Mucosa of stomach (tissue), 1 donor: ENCODE measurements at regions not wholly inside any gene's neighbourhood (a gene's known extent, or its start where the extent isn't known, plus 50 kb on each side); places are given as distances from the start of the nearest gene placed in this dataset.

Experiments
- H3K27me3 ChIP-seq: one replicate; pipeline ENCODE4 v1.7.0; 2013; ENCODE audit warnings: mild to moderate bottlenecking, low read length; ENCODE audit not compliant: control insufficient read depth, insufficient read depth
- H3K36me3 ChIP-seq: one replicate; pipeline ENCODE4 v1.7.0; 2013; ENCODE audit warnings: low read length; ENCODE audit not compliant: control insufficient read depth, insufficient read depth
- H3K4me1 ChIP-seq: one replicate; pipeline ENCODE4 v1.7.0; 2013; ENCODE audit warnings: mild to moderate bottlenecking, low read length; ENCODE audit not compliant: control insufficient read depth, insufficient read depth
- H3K4me3 ChIP-seq: one replicate; pipeline ENCODE4 v1.7.0; 2013; ENCODE audit warnings: low read length
- H3K9ac ChIP-seq: one replicate; pipeline ENCODE4 v1.7.0; 2013; ENCODE audit warnings: mild to moderate bottlenecking, low read length, moderate library complexity
- H3K9me3 ChIP-seq: one replicate; pipeline ENCODE4 v1.7.0; 2013; ENCODE audit warnings: mild to moderate bottlenecking, low read length, moderate library complexity; ENCODE audit not compliant: control insufficient read depth
- donor health status: Pancreatic carcinoma.

DNA sequence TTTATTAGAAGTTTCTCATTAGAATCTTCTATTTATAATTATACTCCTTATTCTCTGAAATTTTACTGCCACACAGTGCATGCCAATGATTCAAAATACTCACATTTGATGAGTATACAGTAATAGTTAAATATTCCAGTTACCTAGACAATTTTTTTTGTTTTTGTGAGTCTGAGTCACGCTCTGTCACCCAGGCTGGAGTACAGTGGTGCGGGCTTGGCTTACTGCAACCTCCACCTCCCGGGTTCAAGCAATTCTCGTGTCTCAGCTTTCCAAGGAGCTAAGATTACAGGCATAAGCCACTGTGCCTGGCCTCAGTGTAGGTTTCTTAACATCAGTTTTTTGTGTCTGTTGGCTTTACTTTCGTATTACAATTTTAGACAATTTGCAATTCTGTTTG lies 87.1 kb downstream of the ZNF486 start:
- H3K9me3 ChIP-seq: no peaks in the 10 kb centered on the region
- no peak overlapping the region for H3K9ac ChIP-seq
- no peak overlapping the region for H3K4me3 ChIP-seq
- H3K27me3 ChIP-seq: no peaks in the 10 kb centered on the region
- H3K36me3 ChIP-seq: no peaks in the 10 kb centered on the region
- no peaks in the 10 kb centered on the region for H3K4me1 ChIP-seq

DNA sequence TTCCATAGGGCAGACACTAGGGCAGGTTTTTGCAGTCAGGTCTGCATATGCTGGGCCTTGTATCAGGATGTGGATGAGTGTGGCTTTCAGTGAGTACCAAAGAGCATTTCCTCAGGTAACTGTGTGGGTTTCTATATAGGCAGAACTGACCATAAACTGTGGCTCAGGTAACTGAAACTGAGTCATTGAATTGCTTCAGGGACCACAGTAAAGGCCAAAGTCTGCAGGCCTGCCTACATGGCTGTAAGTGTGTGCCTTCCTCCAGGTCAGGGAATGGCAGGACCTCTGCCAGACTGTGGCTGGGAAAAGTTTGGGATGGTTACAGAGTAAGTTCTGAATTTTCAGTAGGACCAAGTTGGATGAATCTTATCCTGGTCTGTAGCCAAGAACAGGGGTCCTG lies 85.6 kb downstream of the ZNF486 start:
- Histone ChIP-seq H3K9ac (no peak overlapping the region), H3K9me3 (no peaks in the 10 kb centered on the region), H3K4me3 (no peak overlapping the region), H3K4me1 (peaks cover 2% of the 10 kb centered on the region), H3K27me3 (no peaks in the 10 kb centered on the region), H3K36me3 (no peaks in the 10 kb centered on the region)

DNA sequence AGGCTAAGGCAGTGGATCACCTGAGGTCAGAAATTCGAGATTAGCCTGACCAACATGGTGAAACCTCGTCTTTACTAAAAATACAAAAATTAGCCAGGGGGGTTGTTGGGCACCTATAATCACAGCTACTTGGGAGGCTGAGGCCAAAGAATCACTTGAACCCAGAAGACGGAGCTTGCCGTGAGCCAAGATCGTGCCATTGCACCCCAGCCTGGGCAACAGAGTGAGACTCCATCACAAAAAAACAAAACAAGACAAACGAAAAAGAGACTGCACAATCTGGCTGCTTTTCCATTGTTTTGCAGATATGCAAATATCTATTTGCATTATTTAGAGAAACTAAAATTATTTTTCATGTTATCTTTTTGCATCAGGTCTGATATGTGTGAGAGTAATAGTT lies 83.6 kb downstream of the ZNF486 start:
- H3K36me3 ChIP-seq: no peaks in the 10 kb centered on the region
- no peaks in the 10 kb centered on the region for H3K27me3 ChIP-seq
- no peak overlapping the region for H3K4me3 ChIP-seq
- no peaks in the 10 kb centered on the region for H3K9me3 ChIP-seq
- peaks cover 7% of the 10 kb centered on the region for H3K4me1 ChIP-seq
- no peak overlapping the region for H3K9ac ChIP-seq

DNA sequence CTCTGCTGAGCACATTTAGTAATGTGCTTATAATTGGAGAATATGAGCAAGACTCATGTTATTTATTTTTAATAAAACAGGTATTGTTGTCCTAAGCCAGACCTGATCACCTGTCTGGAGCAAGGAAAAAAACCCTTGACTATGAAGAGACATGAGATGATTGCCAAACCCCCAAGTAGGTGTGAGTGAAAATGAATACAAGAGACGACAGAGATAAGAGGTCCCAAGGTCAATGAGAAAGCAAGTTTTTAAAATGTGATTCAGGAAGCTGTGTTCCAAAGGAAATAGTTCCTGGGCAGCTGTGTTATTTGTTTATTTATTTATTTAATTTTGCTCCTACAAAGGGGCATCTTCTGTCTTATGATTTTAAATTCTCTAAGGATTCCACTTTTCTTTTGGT lies 83.1 kb downstream of the ZNF486 start:
- Histone ChIP-seq H3K4me3 (no peak overlapping the region), H3K9me3 (no peaks in the 10 kb centered on the region), H3K9ac (no peak overlapping the region), H3K4me1 (peaks cover 7% of the 10 kb centered on the region), H3K27me3 (no peaks in the 10 kb centered on the region), H3K36me3 (no peaks in the 10 kb centered on the region)
